ENCODE measurements at regions not wholly inside any gene's neighbourhood (a gene's known extent, or its start where the extent isn't known, plus 50 kb on each side); places are given as distances from the start of the nearest gene placed in this dataset.
A peak's percentile ranks its signal among the peaks of the same experiment; 100 is the strongest.
"Not testable (repeated sequence)": the region's sequence is repeated elsewhere in the genome, so short reads cannot be mapped to it uniquely, and the experiment has no call there.

DNA sequence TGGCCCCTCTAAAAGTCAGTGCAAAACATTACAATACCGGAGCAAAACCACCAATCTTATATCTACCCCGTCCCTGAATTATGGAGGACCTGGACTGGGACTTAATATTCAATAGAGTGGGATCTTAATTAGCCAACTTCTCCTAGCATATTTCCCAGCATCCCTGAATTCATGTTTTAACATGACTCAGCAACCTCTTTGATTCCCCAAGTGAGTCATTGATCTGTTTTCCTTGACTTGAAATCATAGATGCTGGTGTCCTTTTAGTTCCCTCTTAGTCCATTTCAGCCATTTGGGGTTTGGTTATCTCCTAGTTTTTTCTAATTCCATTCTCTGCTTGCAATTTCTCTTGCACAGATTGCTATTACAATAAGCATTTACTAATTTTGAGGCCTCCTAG is 677.7 kb upstream of the CELF4 start:
- no peak for DNase-seq

GRCh38 chr18:38241736-38242135 is 676.1 kb upstream of the CELF4 start:
- no peak for DNase-seq

GRCh38 chr18:38241216-38241615 is 675.6 kb upstream of the CELF4 start:
- DNase-seq: no peak

- no peak for DNase-seq
Observed at GRCh38 chr18:38239606-38240005, 674.0 kb upstream of the CELF4 start.

GRCh38 chr18:38237796-38238195 is 672.2 kb upstream of the CELF4 start:
- no peak for DNase-seq

- DNase-seq: no peak
Observed at GRCh38 chr18:38221476-38222100, 656.0 kb upstream of the CELF4 start.

- no peak for DNase-seq
Observed at GRCh38 chr18:38198956-38199355, 633.4 kb upstream of the CELF4 start.

DNA sequence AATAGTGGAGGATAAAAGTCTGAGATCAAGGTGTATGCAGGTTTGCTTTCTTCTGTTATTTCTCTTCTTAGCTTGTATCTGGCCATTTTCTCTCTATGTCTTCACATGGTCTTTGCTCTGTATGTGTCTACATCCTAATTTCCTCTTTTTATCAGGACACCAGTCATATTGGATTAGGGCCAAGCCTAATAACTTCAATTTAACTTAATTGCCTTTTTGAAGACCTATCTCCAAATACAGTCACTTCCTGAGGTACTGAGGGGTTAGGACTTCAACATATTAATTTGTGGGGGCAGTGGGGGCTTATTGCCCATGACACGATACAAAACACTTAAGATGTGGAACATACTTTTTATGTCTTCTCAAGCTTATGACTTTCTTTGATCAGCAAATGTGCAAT is 632.9 kb upstream of the CELF4 start:
- no peak for DNase-seq

- no peak for DNase-seq
Observed at GRCh38 chr18:38186491-38186890, 620.9 kb upstream of the CELF4 start.

- no peak for DNase-seq
Observed at GRCh38 chr18:38174594-38174993, 609.0 kb upstream of the CELF4 start.

- no peak for DNase-seq
Observed at GRCh38 chr18:38174173-38174572, 608.6 kb upstream of the CELF4 start.

- no peak for DNase-seq
Observed at GRCh38 chr18:38170845-38171244, 605.2 kb upstream of the CELF4 start.

- no peak for DNase-seq
Observed at GRCh38 chr18:38167623-38168022, 602.0 kb upstream of the CELF4 start.

DNA sequence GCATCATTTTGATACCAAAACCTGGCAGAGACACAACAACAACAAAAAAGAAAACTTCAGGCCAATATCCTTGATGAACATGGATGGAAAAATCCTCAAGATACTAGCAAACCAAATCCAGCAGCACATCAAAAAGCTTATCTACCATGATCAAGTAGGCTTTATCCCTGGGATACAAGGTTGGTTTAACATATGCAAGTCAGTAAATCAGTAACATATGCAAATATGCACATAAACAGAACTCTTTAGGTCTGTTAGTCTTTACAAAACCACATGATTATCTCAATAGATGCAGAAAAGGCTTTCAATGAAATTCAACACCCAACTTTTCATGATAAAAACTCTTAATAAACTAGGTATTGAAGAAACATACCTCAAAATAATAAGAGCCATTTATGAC is 587.5 kb upstream of the CELF4 start:
- not testable (repeated sequence) for DNase-seq

GRCh38 chr18:38116716-38117115 is 551.1 kb upstream of the CELF4 start:
- peak; percentile 66 for DNase-seq

- no peak for DNase-seq
Observed at GRCh38 chr18:38115201-38115600, 549.6 kb upstream of the CELF4 start.

DNA sequence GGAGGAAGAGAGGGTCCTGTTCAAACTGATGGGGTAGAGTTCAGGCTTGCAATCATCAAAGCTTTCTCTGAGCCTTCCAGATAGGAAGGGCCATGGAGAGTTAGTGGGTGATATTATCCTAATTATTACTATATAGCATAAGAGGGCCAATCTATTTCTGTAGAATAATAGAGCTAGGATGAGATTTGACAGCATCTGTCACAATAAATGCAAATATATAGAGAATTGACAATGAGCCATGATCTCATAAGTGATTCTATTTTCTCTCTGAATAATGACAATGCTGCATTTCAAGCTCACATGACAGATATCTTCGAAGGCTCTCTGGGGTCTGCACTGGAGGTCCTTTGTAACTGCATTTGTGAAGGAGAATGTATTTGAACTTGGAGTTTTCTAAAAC is 521.9 kb upstream of the CELF4 start:
- DNase-seq: no peak

- DNase-seq: no peak
Observed at GRCh38 chr18:38081516-38081915, 515.9 kb upstream of the CELF4 start.

GRCh38 chr18:38077229-38077628 is 511.6 kb upstream of the CELF4 start:
- DNase-seq: no peak

DNA sequence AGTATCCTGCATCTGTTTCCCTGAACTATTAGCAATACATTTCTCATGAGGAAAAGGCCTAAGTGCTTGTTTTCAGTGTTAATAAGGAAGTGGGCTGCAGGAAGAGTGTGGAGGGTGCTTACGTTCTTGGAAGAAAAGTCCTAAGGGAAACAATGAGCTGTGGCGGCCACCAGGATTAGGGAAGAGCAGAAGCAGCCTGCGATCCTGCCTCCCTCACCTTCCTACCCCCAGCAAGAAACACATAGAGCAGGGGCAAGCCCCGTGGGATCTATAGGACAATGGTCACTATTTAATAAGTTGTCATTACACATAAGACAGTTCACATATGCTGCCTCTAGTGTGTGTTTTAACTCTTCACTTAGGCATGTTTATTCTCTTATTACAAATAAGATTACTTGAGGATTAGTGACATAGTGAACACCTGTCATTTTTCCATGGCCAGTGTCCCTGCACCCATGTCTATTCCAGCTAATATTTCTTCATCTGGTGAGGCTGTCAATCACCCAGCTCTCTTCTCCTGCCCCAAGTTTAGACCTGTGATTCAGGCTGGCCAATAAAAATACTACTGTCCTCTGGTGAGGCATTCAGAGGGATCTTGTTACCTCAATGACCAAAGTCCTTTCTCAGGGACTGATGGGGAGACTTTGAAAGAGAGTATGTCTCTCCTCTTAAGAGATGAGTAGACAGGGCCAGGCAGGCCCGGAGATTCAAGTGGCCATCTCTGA is 510.9 kb upstream of the CELF4 start:
- DNase-seq: no peak

DNA sequence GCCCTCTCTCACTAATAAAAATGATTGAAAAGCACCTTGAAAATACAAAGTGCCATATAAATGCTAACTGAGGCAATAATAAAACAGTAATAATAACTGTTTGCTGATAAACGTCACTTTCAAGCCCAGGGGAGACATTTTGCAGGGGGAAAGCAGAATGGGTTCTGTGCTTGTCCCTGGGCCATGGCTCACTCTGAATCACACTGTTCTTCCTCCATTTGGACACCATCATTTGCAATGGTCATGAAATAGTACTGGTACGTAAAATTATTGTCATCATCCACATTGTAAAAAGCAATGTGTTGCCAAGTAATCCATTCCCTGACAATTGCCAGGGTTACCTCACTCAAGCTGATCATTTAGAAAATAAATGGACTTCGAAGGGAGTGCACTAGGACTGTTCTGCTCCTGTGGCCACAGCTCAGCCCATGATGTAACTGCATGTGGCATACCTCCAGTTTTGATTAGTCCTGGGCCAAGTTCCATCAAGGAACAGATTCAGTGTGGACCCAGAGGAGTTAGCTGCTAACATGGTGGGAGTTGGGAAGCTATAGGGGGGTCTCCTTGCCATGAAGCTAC is 508.8 kb upstream of the CELF4 start:
- no peak for DNase-seq

DNA sequence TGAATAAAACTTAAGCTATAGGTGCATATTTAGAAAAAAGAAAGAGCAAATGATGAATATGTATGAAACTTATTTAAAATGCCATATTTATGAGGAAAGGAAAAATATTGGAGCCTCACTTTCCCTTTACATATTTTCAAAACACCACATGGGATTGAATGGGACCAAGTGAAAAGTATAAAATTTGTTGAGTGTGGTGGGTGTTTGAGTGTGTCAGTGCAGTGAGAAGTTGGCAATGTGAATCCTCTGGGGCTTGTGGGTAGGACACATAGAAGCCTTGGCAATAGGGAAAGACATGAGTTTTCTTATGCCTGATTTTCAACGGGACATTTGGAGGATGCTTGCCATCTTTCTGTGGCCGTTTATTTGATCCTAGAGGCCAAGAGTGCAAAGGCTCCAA is 502.2 kb upstream of the CELF4 start:
- DNase-seq: no peak

GRCh38 chr18:38067086-38067485 is 501.5 kb upstream of the CELF4 start:
- no peak for DNase-seq

GRCh38 chr18:38052879-38053590 is 487.4 kb upstream of the CELF4 start:
- no peak for DNase-seq

Data from NCI-H1048 (cell line).